A549 (cell line): ENCODE measurements at regions not wholly inside any gene's neighbourhood (a gene's known extent, or its start where the extent isn't known, plus 50 kb on each side); places are given as distances from the start of the nearest gene placed in this dataset.
A peak's percentile ranks its signal among the peaks of the same experiment; 100 is the strongest.

Experiments used
- ATAC-seq, 2 experiments: fragments of 200-7000 bp in 1 of 2; fragments of >200 bp in 1 of 2; cut with Nextera tagmentation in 1 of 2; cut with Tn5 transposase in 1 of 2; 3 replicates each; pipeline versions ENCODE4 v1.8.0 to v1.9.1; 2018 to 2020; ENCODE audit warnings: mild to moderate bottlenecking in 1 of 2, moderate library complexity in 1 of 2
- CTCF ChIA-PET: fragments of 300-600 bp; sonication (Branson Sonifier 250); formaldehyde crosslinking; extraction: SDS; loops from one replicate; lab custom pipeline; 2021; ENCODE audit warnings: antibody characterized with exemption, inconsistent platforms; lab: Yijun Ruan, JAX
- POLR2A ChIA-PET: fragments of 350-600 bp; formaldehyde crosslinking; extraction: SDS; loops from one replicate; lab custom pipeline; 2021; ENCODE audit warnings: antibody characterized with exemption, inconsistent platforms; lab: Yijun Ruan, JAX
- DNase-seq, 2 experiments: peaks; one replicate each; pipeline versions ENCODE4 v3.0.0 to v3.0.0-alpha.2; 2011 to 2016; ENCODE audit warnings: low read depth in 1 of 2, low spot score in 1 of 2
- FAIRE-seq: peaks from 2 replicates; lab custom pipeline; 2011; peaks lifted over from hg19 to GRCh38; lab: Jason Lieb, UNC
- H3K27ac ChIP-seq, 2 experiments: fragments of >200 bp; sonication (Bioruptor Twin); formaldehyde crosslinking; 3 replicates each; pipeline ENCODE4 v1.5.1; 2016 to 2017
- H3K4me1 ChIP-seq: fragments of >200 bp; sonication (Bioruptor Twin); formaldehyde crosslinking; 3 replicates; pipeline ENCODE4 v1.6.1; 2016
- H3K4me2 ChIP-seq: fragments of >200 bp; sonication (Bioruptor Twin); formaldehyde crosslinking; 3 replicates; pipeline ENCODE4 v1.6.1; 2016
- H3K4me3 ChIP-seq: fragments of >200 bp; sonication (Bioruptor Twin); formaldehyde crosslinking; 3 replicates; pipeline ENCODE4 v1.5.1; 2016
- H3K9me3 ChIP-seq: fragments of >200 bp; sonication (Bioruptor Twin); formaldehyde crosslinking; 3 replicates; pipeline ENCODE4 v1.6.1; 2016
- CBX8 ChIP-seq: fragments of 200-600 bp; sonication (generic); IDR thresholded peaks from 2 replicates; pipeline ENCODE4 v1.6.1; 2016
- CEBPB ChIP-seq, 2 experiments: fragments of >200 bp in 1 of 2; sonication (Bioruptor Twin) in 1 of 2; formaldehyde crosslinking in 1 of 2; IDR thresholded peaks; 2 replicates each; pipeline ENCODE4 v1.6.1; 2012 to 2016
- CHD2 ChIP-seq: fragments of 150-350 bp; IDR thresholded peaks from 2 replicates; pipeline ENCODE4 v1.6.1; 2014; ENCODE audit warnings: low read length; ENCODE audit not compliant: partially characterized antibody
- EHF ChIP-seq: fragments of 250-450 bp; sonication (Bioruptor Pico); IDR thresholded peaks from 2 replicates; pipeline ENCODE4 v1.5.0; 2020; ENCODE audit warnings: mild to moderate bottlenecking
- EHMT2 ChIP-seq: fragments of 200-600 bp; sonication (generic); IDR thresholded peaks from 2 replicates; pipeline ENCODE4 v1.6.1; 2016; ENCODE audit warnings: antibody characterized with exemption, low read depth, mild to moderate bottlenecking, moderate library complexity
- FOXS1 ChIP-seq: fragments of 250-450 bp; sonication (Bioruptor Pico); IDR thresholded peaks from 2 replicates; pipeline ENCODE4 v1.5.0; 2020; ENCODE audit warnings: mild to moderate bottlenecking, moderate library complexity
- GATA3 ChIP-seq: IDR thresholded peaks from 2 replicates; pipeline ENCODE4 v1.6.1; 2012; ENCODE audit warnings: borderline replicate concordance
- HOXA7 ChIP-seq: fragments of 250-450 bp; sonication (Bioruptor Pico); IDR thresholded peaks from 2 replicates; pipeline ENCODE4 v1.5.0; 2020; ENCODE audit warnings: mild to moderate bottlenecking, moderate library complexity
- HOXB5 ChIP-seq: fragments of 250-450 bp; sonication (Bioruptor Pico); IDR thresholded peaks from 2 replicates; pipeline ENCODE4 v1.5.0; 2020; ENCODE audit warnings: mild to moderate bottlenecking, moderate library complexity
- JUN ChIP-seq, 2 experiments: fragments of >200 bp; sonication (Bioruptor Twin); formaldehyde crosslinking; IDR thresholded peaks; 2 replicates in 1 of 2; 3 replicates in 1 of 2; pipeline ENCODE4 v1.6.1; 2016 to 2017
- MAFK ChIP-seq: fragments of 450-650 bp; IDR thresholded peaks from 2 replicates; pipeline ENCODE4 v1.6.1; 2014; ENCODE audit not compliant: partially characterized antibody
- MAZ ChIP-seq: fragments of 150-350 bp; IDR thresholded peaks from 2 replicates; pipeline ENCODE4 v1.6.1; 2014; ENCODE audit warnings: antibody characterized with exemption, low read depth, low read length, borderline replicate concordance
- MYC ChIP-seq: IDR thresholded peaks from 2 replicates; pipeline ENCODE4 v1.6.1; 2012; ENCODE audit warnings: mild to moderate bottlenecking, inconsistent platforms, low read length, improper control_type of control experiment, borderline replicate concordance
- NFE2L2 ChIP-seq: fragments of 150-350 bp; conservative IDR thresholded peaks from 2 replicates; pipeline ENCODE4 v1.6.1; 2014; ENCODE audit warnings: low read length
- NPAS2 ChIP-seq: fragments of 250-450 bp; sonication (Bioruptor Pico); IDR thresholded peaks from 2 replicates; pipeline ENCODE4 v1.8.0; 2022; ENCODE audit warnings: mild to moderate bottlenecking, moderate library complexity, borderline replicate concordance
- POLR2AphosphoS2 ChIP-seq: conservative IDR thresholded peaks from 2 replicates; pipeline ENCODE4 v1.6.1; 2012; ENCODE audit warnings: low read length, improper control_type of control experiment, inconsistent platforms
- RAD21 ChIP-seq, 2 experiments: fragments of >200 bp in 1 of 2; sonication (Bioruptor Twin) in 1 of 2; formaldehyde crosslinking in 1 of 2; IDR thresholded peaks in 1 of 2; conservative IDR thresholded peaks in 1 of 2; 2 replicates in 1 of 2; 3 replicates in 1 of 2; pipeline ENCODE4 v1.6.1; 2012 to 2018; ENCODE audit warnings: inconsistent platforms in 1 of 2
- RARB ChIP-seq: fragments of 250-450 bp; sonication (Bioruptor Pico); IDR thresholded peaks from 2 replicates; pipeline ENCODE4 v1.8.0; 2021; ENCODE audit warnings: mild to moderate bottlenecking, moderate library complexity
- RFX5 ChIP-seq: fragments of 450-650 bp; IDR thresholded peaks from 2 replicates; pipeline ENCODE4 v1.7.1; 2014; ENCODE audit warnings: antibody characterized with exemption, mild to moderate bottlenecking, moderate library complexity
- SMC3 ChIP-seq: fragments of >200 bp; sonication (Bioruptor Twin); formaldehyde crosslinking; IDR thresholded peaks from 3 replicates; pipeline ENCODE4 v1.6.1; 2018; ENCODE audit warnings: inconsistent platforms
- SREBF2 ChIP-seq: fragments of 450-650 bp; IDR thresholded peaks from 2 replicates; pipeline ENCODE4 v1.6.1; 2014; ENCODE audit warnings: mild to moderate bottlenecking, moderate library complexity
- ZSCAN20 ChIP-seq: fragments of 250-450 bp; sonication (Bioruptor Pico); IDR thresholded peaks from 2 replicates; pipeline ENCODE4 v1.8.0; 2022; ENCODE audit warnings: mild to moderate bottlenecking, moderate library complexity
- WGBS: methylation state at CpG from one replicate; pipeline ENCODE4 v1.1.6; 2017; ENCODE audit errors: missing lambda C conversion rate; 5-methylcytosine and 5-hydroxymethylcytosine counted together
- TF ChIP-seq, protein P1 (sequence below): fragments of >200 bp; sonication (Bioruptor Twin); formaldehyde crosslinking; IDR thresholded peaks from 3 replicates; pipeline ENCODE4 v1.6.1; 2016
- TF ChIP-seq, protein P2 (sequence below): fragments of 250-450 bp; sonication (Bioruptor Pico); IDR thresholded peaks from 2 replicates; pipeline ENCODE4 v1.5.0; 2020; ENCODE audit warnings: low read depth, mild to moderate bottlenecking, moderate library complexity
- TF ChIP-seq, protein P3 (sequence below): fragments of 150-350 bp; IDR thresholded peaks from 2 replicates; pipeline ENCODE4 v1.6.1; 2014; ENCODE audit warnings: low read depth, mild to moderate bottlenecking, low read length
- TF ChIP-seq, protein P4 (sequence below): IDR thresholded peaks from 2 replicates; pipeline ENCODE4 v1.6.1; 2012; ENCODE audit warnings: low read depth, borderline replicate concordance

DNA sequence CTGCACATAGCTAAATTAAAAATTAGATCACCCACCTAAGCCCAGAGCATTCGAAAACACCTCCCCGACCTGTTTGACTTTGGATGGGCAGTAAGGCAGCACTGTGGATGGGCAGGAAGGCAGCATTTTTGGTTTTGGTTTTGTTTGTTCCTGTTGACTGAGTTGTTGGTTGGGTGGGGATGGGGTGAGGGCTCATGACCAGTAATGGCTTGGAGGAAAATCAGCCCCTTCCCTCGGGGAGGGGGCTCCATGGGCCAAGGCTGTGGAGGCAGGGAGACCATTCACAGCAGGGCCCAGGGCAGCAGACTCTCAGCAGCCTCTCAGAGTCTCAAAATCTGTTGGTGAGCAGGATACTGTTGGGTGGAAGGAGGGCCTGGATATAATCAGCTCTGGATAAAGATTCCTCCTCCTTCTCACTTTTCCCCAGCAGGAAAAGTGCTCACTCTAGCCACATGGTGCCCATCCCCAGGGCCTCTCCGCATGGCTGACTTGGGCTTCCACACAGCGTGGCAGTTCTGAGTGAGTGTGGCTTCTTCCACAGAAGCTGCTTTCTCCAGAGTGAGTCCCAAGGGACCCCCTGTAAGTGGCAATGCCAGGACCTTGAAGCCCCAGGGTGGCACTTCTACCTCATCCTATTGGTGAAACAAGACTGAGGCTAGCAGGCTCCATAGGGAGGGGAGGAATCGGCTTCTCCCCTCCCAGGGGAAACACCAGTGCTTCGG is 1491.2 kb downstream of the BRD1 start:
- no peaks in the 10 kb centered on the region for H3K9me3 ChIP-seq
- TF ChIP-seq MAZ (no peak), POLR2AphosphoS2 (no peak), RFX5 (no peak), HOXB5 (CRISPR knock-in tag) (no peak), SMC3 (no peak), SREBF2 (no peak), CBX8 (no peak), MAFK (no peak), EHMT2 (no peak), GATA3 (no peak), HOXA7 (no peak), JUN (IDR thresholded peaks at IDR 0.05) (no peak)
- no peak for DNase-seq
- H3K27ac ChIP-seq = peak overlapping the region; percentile 54 to 77
- H3K4me2 ChIP-seq = peak overlapping the region; percentile 33; the same call in 2 of the 3 replicates
- POLR2A ChIA-PET = no interaction called here
- FAIRE-seq = no peak
- ATAC-seq = no peak
- H3K4me3 ChIP-seq = no peak overlapping the region
- 86% methylated on average over 6 of the region's 7 CpGs for WGBS
- CTCF ChIA-PET = interaction anchor here (1.9 kb wide), 1 partner anchor 11 kb away, joined by 8 read pairs; no protein-coding TSS in a partner anchor
- peaks cover 14% of the 10 kb centered on the region; the same call in 2 of the 3 replicates for H3K4me1 ChIP-seq

DNA sequence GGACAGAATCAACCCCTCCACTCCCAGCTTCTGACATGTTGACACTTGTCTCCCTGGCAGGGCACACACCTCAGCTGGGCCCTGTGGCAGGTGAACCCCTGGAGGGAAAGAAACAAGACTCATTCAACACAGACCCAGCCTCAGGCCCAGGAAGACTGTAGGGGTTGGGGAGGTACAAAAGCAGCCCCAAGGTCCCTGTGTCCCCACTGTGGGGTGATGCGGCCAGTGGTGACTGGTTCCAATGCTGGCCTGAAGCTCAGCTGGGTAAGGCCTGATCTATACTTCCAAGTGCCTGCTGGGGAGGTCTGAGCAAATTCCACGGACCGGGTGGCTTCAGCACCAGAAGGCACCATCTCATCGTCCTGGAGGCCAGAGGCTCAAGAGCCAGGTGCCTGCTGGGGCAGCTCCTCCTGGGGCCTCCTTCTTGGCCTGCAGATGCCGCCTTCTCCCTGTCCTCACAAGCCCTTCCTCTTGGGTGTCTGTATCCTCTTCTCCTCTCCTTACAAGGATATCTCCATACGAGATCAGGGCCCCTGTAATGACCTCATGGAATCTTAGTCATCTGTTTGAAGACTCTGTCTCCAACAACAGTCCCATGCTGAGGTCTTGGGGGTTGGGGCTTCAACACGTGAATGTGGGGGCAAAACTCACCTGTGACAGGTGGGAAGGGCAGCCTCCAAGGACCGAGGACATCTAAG is 1492.1 kb downstream of the BRD1 start:
- H3K4me2 ChIP-seq = peak overlapping the region; percentile 33; the same call in 2 of the 3 replicates

DNA sequence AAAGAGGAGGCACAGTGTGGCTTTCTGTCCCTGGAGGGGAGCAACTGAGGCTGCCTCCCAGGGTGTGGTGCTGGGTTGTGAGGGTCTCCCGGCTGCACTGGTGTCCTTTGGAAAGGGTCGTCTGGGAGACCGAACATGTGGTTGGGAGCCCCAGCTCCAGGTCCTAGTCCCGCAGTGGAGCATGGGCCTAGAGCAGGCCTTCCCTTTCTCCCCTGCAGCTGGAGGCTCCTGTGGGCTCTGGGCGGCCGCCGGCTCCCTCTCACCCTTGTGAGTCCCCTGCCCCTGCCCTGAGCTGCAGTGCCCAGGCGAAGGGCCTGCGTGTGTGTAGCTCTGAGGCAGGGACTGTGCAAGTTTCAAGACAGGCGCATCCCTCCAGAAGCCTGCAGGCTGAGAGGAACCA is 1492.7 kb downstream of the BRD1 start:
- no peak overlapping the region for H3K4me3 ChIP-seq
- TF ChIP-seq POLR2AphosphoS2 (no peak), MAFK (no peak), NFE2L2 (no peak), RARB (no peak), MYC (no peak), NPAS2 (CRISPR knock-in tag) (no peak), EHF (CRISPR knock-in tag) (no peak), CHD2 (no peak), FOXS1 (CRISPR knock-in tag) (no peak), ZSCAN20 (CRISPR knock-in tag) (no peak)
- TF ChIP-seq, protein P1, sequence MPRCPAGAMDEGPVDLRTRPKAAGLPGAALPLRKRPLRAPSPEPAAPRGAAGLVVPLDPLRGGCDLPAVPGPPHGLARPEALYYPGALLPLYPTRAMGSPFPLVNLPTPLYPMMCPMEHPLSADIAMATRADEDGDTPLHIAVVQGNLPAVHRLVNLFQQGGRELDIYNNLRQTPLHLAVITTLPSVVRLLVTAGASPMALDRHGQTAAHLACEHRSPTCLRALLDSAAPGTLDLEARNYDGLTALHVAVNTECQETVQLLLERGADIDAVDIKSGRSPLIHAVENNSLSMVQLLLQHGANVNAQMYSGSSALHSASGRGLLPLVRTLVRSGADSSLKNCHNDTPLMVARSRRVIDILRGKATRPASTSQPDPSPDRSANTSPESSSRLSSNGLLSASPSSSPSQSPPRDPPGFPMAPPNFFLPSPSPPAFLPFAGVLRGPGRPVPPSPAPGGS = no peak
- TF ChIP-seq, protein P2, sequence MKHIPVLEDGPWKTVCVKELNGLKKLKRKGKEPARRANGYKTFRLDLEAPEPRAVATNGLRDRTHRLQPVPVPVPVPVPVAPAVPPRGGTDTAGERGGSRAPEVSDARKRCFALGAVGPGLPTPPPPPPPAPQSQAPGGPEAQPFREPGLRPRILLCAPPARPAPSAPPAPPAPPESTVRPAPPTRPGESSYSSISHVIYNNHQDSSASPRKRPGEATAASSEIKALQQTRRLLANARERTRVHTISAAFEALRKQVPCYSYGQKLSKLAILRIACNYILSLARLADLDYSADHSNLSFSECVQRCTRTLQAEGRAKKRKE (CRISPR knock-in tag) = no peak
- TF ChIP-seq, protein P3, sequence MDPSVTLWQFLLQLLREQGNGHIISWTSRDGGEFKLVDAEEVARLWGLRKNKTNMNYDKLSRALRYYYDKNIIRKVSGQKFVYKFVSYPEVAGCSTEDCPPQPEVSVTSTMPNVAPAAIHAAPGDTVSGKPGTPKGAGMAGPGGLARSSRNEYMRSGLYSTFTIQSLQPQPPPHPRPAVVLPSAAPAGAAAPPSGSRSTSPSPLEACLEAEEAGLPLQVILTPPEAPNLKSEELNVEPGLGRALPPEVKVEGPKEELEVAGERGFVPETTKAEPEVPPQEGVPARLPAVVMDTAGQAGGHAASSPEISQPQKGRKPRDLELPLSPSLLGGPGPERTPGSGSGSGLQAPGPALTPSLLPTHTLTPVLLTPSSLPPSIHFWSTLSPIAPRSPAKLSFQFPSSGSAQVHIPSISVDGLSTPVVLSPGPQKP = no peak
- TF ChIP-seq, protein P4, sequence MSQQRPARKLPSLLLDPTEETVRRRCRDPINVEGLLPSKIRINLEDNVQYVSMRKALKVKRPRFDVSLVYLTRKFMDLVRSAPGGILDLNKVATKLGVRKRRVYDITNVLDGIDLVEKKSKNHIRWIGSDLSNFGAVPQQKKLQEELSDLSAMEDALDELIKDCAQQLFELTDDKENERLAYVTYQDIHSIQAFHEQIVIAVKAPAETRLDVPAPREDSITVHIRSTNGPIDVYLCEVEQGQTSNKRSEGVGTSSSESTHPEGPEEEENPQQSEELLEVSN = no peak
- H3K9me3 ChIP-seq = no peaks in the 10 kb centered on the region
- no peak for FAIRE-seq
- POLR2A ChIA-PET = interaction anchor here (0.6 kb wide), 1 partner anchor 155 kb away, joined by 3 read pairs; no protein-coding TSS in a partner anchor
- peaks cover 14% of the 10 kb centered on the region; the same call in 2 of the 3 replicates for H3K4me1 ChIP-seq
- peak overlapping the region; percentile 54 to 77 for H3K27ac ChIP-seq
- no peak overlapping the region for H3K4me2 ChIP-seq
- CTCF ChIA-PET = interaction anchor here (1.2 to 1.9 kb wide), 2 partner anchors 10 to 158 kb away, joined by 8 to 10 read pairs; no protein-coding TSS in a partner anchor
- 100% methylated on average over 3 of the region's 10 CpGs for whole genome bisulfite sequencing
- no peak for DNase-seq
- no peak for ATAC-seq

More for the DNA sequence above, 1492.1 kb downstream of the BRD1 start:
- Histone ChIP-seq H3K27ac (peak overlapping the region; percentile 54 to 77), H3K4me1 (peaks cover 14% of the 10 kb centered on the region; the same call in 2 of the 3 replicates), H3K9me3 (no peaks in the 10 kb centered on the region), H3K4me3 (no peak overlapping the region)
- FAIRE-seq = no peak
- DNase-seq = peak in 1 of 2 experiments; percentile 75
- no peak for TF ChIP-seq CEBPB (IDR thresholded peaks at IDR 0.05)
- peak; percentile 12; the same call in 1 of the 3 replicates for TF ChIP-seq SMC3
- peak in 1 of 2 experiments; percentile 30; a peak in 2 of 5 replicates for TF ChIP-seq RAD21 (conservative IDR thresholded peaks at IDR 0.05 in 1 of 2, IDR thresholded peaks at IDR 0.05 in 1 of 2)
- peak; percentile 57; the same call in 1 of the 2 replicates for TF ChIP-seq GATA3
- WGBS = 78% methylated on average over 8 of the region's 8 CpGs
- ChIA-PET CTCF (interaction anchor here (1.2 to 1.9 kb wide), 2 partner anchors 10 to 157 kb away, joined by 8 to 10 read pairs; no protein-coding TSS in a partner anchor), POLR2A (interaction anchor here (0.6 kb wide), 1 partner anchor 155 kb away, joined by 3 read pairs; no protein-coding TSS in a partner anchor)
- ATAC-seq = peak in 1 of 2 experiments; percentile 85; a peak in 3 of 6 replicates
